ENCODE measurements at regions not wholly inside any gene's neighbourhood (a gene's known extent, or its start where the extent isn't known, plus 50 kb on each side); places are given as distances from the start of the nearest gene placed in this dataset.

DNA sequence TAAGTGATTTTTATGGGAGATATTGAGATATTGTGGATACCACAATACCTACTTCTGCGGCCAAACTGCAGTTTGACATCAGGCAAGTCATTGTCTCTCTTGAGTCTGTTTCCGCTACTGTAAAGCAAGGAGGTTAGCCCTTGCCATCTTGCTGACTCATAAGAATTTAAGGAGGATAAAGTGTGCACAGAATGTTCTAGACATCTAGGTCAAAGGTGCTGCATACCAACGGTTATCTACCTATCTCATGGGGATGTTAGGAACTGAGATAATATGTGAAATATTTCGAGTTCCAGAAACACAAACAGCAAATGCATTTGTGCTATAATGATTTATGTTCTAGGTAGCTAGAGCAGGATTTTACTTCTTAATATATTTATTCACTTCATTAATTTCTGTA lies 211.5 kb upstream of the NR3C2 start (continued):
- TF ChIP-seq, protein P1, sequence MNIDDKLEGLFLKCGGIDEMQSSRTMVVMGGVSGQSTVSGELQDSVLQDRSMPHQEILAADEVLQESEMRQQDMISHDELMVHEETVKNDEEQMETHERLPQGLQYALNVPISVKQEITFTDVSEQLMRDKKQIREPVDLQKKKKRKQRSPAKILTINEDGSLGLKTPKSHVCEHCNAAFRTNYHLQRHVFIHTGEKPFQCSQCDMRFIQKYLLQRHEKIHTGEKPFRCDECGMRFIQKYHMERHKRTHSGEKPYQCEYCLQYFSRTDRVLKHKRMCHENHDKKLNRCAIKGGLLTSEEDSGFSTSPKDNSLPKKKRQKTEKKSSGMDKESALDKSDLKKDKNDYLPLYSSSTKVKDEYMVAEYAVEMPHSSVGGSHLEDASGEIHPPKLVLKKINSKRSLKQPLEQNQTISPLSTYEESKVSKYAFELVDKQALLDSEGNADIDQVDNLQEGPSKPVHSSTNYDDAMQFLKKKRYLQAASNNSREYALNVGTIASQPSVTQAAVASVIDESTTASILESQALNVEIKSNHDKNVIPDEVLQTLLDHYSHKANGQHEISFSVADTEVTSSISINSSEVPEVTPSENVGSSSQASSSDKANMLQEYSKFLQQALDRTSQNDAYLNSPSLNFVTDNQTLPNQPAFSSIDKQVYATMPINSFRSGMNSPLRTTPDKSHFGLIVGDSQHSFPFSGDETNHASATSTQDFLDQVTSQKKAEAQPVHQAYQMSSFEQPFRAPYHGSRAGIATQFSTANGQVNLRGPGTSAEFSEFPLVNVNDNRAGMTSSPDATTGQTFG (tag by site-specific recombination; IDR thresholded peaks at IDR 0.05; ENCODE audit: borderline replicate concordance) = no peak
- TF ChIP-seq, protein P2, sequence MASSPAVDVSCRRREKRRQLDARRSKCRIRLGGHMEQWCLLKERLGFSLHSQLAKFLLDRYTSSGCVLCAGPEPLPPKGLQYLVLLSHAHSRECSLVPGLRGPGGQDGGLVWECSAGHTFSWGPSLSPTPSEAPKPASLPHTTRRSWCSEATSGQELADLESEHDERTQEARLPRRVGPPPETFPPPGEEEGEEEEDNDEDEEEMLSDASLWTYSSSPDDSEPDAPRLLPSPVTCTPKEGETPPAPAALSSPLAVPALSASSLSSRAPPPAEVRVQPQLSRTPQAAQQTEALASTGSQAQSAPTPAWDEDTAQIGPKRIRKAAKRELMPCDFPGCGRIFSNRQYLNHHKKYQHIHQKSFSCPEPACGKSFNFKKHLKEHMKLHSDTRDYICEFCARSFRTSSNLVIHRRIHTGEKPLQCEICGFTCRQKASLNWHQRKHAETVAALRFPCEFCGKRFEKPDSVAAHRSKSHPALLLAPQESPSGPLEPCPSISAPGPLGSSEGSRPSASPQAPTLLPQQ (tag by site-specific recombination; IDR thresholded peaks at IDR 0.05) = no peak
- TF ChIP-seq ZNF140 (tag by site-specific recombination; IDR thresholded peaks at IDR 0.05) (no peak), ZNF174 (tag by site-specific recombination; IDR thresholded peaks at IDR 0.05) (no peak), ZNF501 (tag by site-specific recombination; IDR thresholded peaks at IDR 0.05) (no peak)
- TF ChIP-seq, protein P3, sequence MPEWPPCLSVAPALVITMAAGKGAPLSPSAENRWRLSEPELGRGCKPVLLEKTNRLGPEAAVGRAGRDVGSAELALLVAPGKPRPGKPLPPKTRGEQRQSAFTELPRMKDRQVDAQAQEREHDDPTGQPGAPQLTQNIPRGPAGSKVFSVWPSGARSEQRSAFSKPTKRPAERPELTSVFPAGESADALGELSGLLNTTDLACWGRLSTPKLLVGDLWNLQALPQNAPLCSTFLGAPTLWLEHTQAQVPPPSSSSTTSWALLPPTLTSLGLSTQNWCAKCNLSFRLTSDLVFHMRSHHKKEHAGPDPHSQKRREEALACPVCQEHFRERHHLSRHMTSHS (tag by site-specific recombination; IDR thresholded peaks at IDR 0.05) = no peak
- TF ChIP-seq, protein P4, sequence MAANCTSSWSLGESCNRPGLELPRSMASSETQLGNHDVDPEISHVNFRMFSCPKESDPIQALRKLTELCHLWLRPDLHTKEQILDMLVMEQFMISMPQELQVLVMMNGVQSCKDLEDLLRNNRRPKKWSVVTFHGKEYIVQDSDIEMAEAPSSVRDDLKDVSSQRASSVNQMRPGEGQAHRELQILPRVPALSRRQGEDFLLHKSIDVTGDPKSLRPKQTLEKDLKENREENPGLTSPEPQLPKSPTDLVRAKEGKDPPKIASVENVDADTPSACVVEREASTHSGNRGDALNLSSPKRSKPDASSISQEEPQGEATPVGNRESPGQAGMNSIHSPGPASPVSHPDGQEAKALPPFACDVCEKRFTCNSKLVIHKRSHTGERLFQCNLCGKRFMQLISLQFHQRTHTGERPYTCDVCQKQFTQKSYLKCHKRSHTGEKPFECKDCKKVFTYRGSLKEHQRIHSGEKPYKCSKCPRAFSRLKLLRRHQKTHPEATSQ (tag by site-specific recombination; IDR thresholded peaks at IDR 0.05) = no peak

DNA sequence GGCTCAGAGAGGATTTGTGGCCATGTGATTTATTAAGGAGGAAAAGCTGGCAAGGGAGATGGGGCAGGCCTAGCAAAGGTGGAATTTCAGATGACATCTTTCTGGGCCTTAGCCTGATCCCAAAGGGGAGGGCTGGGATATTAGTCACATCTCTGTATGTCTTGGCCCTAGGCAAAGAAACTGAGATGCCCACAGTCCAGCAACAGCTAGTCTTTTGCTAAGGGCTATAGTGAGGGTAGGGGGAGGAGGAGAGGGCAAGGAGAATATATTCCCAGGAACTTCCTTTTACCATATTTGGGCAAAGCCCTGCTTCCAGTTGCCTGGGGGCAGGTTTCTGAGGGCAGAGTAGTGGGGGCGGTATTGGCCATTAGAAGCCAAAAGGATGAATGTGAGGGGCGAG lies 209.8 kb upstream of the NR3C2 start:
- ChIA-PET CTCF (no interaction called here), POLR2A (no interaction called here)
- no peaks in the 10 kb centered on the region for H3K4me1 ChIP-seq (ENCODE audit: control insufficient read depth, insufficient read depth, low read length)
- no peak overlapping the region for H3K4me3 ChIP-seq (ENCODE audit: low read depth, low read length)
- TF ChIP-seq ZNF660 (tag by site-specific recombination; IDR thresholded peaks at IDR 0.05) = no peak
- TF ChIP-seq ZNF501 (tag by site-specific recombination; IDR thresholded peaks at IDR 0.05) = no peak
- no peaks in the 10 kb centered on the region for H3K36me3 ChIP-seq (ENCODE audit: control insufficient read depth in 2 of 2, insufficient read depth in 1 of 2, low read length in 2 of 2)
- H3K27ac ChIP-seq (ENCODE audit: extremely low read depth, low read depth, low read length) = no peak overlapping the region
- no peaks in the 10 kb centered on the region for H3K9me3 ChIP-seq (ENCODE audit: control insufficient read depth, insufficient read depth, low read depth, low read length)

DNA sequence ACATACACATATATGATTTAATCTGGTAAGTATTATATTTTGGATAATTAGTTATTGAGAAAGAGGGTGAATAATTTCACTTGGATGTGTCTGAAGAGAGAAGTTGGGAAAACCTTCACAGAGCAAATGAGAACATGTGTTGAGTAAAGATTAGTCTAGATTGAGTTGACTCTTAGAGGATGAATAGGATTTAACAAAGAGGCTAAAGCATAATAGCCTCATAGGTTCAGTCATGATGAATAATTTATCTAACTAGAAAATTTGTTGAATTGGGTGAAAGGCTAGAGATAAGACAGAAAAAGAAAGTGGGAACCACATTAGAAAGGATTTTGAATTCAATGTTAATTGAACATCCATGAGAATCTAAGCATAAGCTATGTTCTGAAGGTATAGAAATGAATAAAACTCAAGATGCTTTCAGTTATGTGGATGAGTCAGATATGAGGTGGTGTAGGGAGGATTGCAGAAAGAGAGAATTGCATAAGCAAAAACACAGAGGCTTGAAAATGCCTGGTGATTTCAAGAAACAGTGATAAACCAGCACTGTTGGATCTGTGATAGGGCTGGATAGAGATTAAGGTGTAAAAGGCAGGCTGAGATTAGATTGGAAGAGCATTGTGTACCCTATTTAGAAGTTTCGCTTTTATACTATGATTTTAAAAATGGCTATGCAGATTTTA lies 207.6 kb upstream of the NR3C2 start:
- ChIA-PET POLR2A (no interaction called here), CTCF (no interaction called here)
- H3K9me3 ChIP-seq (ENCODE audit: control insufficient read depth, insufficient read depth, low read depth, low read length) = no peaks in the 10 kb centered on the region
- no peak overlapping the region for H3K4me3 ChIP-seq (ENCODE audit: low read depth, low read length)
- H3K36me3 ChIP-seq (ENCODE audit: control insufficient read depth in 2 of 2, insufficient read depth in 1 of 2, low read length in 2 of 2) = no peaks in the 10 kb centered on the region
- no peak overlapping the region for H3K27ac ChIP-seq (ENCODE audit: extremely low read depth, low read depth, low read length)
- no peaks in the 10 kb centered on the region for H3K4me1 ChIP-seq (ENCODE audit: control insufficient read depth, insufficient read depth, low read length)
- TF ChIP-seq ZNF2 (tag by site-specific recombination; IDR thresholded peaks at IDR 0.05) (no peak), ZFP3 (tag by site-specific recombination; IDR thresholded peaks at IDR 0.05; ENCODE audit: low read depth) (no peak), ZNF48 (tag by site-specific recombination; IDR thresholded peaks at IDR 0.05) (no peak), OSR2 (tag by site-specific recombination; IDR thresholded peaks at IDR 0.05) (no peak), KLF7 (tag by site-specific recombination; IDR thresholded peaks at IDR 0.05; ENCODE audit: borderline replicate concordance) (no peak), ZBTB48 (tag by site-specific recombination; IDR thresholded peaks at IDR 0.05) (no peak), SALL2 (tag by site-specific recombination; IDR thresholded peaks at IDR 0.05; ENCODE audit: borderline replicate concordance) (no peak), ZNF202 (tag by site-specific recombination; IDR thresholded peaks at IDR 0.05; ENCODE audit: borderline replicate concordance) (no peak)
- TF ChIP-seq, protein P4 (tag by site-specific recombination; IDR thresholded peaks at IDR 0.05) = no peak
- TF ChIP-seq, protein P5, sequence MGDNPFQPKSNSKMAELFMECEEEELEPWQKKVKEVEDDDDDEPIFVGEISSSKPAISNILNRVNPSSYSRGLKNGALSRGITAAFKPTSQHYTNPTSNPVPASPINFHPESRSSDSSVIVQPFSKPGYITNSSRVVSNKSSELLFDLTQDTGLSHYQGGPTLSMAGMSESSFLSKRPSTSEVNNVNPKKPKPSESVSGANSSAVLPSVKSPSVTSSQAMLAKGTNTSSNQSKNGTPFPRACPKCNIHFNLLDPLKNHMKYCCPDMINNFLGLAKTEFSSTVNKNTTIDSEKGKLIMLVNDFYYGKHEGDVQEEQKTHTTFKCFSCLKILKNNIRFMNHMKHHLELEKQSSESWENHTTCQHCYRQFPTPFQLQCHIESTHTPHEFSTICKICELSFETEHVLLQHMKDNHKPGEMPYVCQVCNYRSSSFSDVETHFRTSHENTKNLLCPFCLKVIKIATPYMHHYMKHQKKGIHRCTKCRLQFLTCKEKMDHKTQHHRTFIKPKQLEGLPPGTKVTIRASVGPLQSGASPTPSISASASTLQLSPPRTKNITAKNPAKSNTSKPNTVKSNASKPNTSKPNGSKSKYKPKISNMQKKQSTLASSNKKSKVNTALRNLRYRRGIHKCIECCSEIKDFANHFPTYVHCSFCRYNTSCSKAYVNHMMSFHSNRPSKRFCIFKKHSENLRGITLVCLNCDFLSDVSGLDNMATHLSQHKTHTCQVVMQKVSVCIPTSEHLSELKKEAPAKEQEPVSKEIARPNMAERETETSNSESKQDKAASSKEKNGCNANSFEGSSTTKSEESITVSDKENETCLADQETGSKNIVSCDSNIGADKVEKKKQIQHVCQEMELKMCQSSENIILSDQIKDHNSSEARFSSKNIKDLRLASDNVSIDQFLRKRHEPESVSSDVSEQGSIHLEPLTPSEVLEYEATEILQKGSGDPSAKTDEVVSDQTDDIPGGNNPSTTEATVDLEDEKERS (tag by site-specific recombination; IDR thresholded peaks at IDR 0.05) = no peak
